ENCODE measurements at regions not wholly inside any gene's neighbourhood (a gene's known extent, or its start where the extent isn't known, plus 50 kb on each side); places are given as distances from the start of the nearest gene placed in this dataset.

GRCh38 chr5:175052351-175052750 lies 328.0 kb downstream of the MSX2 start:
- H3K4me2 ChIP-seq (ENCODE audit: low read length): no peak overlapping the region
- no peaks in the 10 kb centered on the region for H4K20me1 ChIP-seq (ENCODE audit: control insufficient read depth, insufficient read depth, low read depth, low read length)
- no peaks in the 10 kb centered on the region for H3K9me3 ChIP-seq (ENCODE audit: control insufficient read depth, insufficient read depth, low read length)
- H3K79me2 ChIP-seq (ENCODE audit: control insufficient read depth, low read length): no peaks in the 10 kb centered on the region
- H3F3A ChIP-seq (ENCODE audit: control insufficient read depth, insufficient read depth): no peaks in the 10 kb centered on the region
- no peaks in the 10 kb centered on the region for H3K36me3 ChIP-seq (ENCODE audit: control insufficient read depth, low read length)
- H3K4me3 ChIP-seq (ENCODE audit: low read length): no peak overlapping the region
- H3K27ac ChIP-seq (ENCODE audit: low read depth, low read length): no peak overlapping the region
- no peak for TF ChIP-seq EZH2phosphoT487 (IDR thresholded peaks at IDR 0.05; ENCODE audit: borderline replicate concordance, low read length)
- TF ChIP-seq CTCF (IDR thresholded peaks at IDR 0.05; ENCODE audit: low read depth, low read length, poor library complexity, severe bottlenecking): no peak
- no peaks in the 10 kb centered on the region for H3K9me2 ChIP-seq (replicated peaks; ENCODE audit: control insufficient read depth, low read length)
- H3K27me3 ChIP-seq (ENCODE audit: control insufficient read depth, low read length): no peaks in the 10 kb centered on the region
- no peaks in the 10 kb centered on the region for H3K4me1 ChIP-seq (ENCODE audit: control insufficient read depth, low read length)

- no peak overlapping the region for H3K4me3 ChIP-seq (ENCODE audit: low read length)
- H3K27me3 ChIP-seq (ENCODE audit: control insufficient read depth, low read length): no peaks in the 10 kb centered on the region
- no peaks in the 10 kb centered on the region for H3K4me1 ChIP-seq (ENCODE audit: control insufficient read depth, low read length)
- no peaks in the 10 kb centered on the region for H3K36me3 ChIP-seq (ENCODE audit: control insufficient read depth, low read length)
- no peaks in the 10 kb centered on the region for H3K9me2 ChIP-seq (replicated peaks; ENCODE audit: control insufficient read depth, low read length)
- H4K20me1 ChIP-seq (ENCODE audit: control insufficient read depth, insufficient read depth, low read depth, low read length): no peaks in the 10 kb centered on the region
- H3K4me2 ChIP-seq (ENCODE audit: low read length): no peak overlapping the region
- no peaks in the 10 kb centered on the region for H3F3A ChIP-seq (ENCODE audit: control insufficient read depth, insufficient read depth)
- no peaks in the 10 kb centered on the region for H3K9me3 ChIP-seq (ENCODE audit: control insufficient read depth, insufficient read depth, low read length)
- H3K27ac ChIP-seq (ENCODE audit: low read depth, low read length): no peak overlapping the region
- H3K79me2 ChIP-seq (ENCODE audit: control insufficient read depth, low read length): no peaks in the 10 kb centered on the region
- TF ChIP-seq EZH2phosphoT487 (IDR thresholded peaks at IDR 0.05; ENCODE audit: borderline replicate concordance, low read length) (no peak), CTCF (IDR thresholded peaks at IDR 0.05; ENCODE audit: low read depth, low read length, poor library complexity, severe bottlenecking) (no peak)
Measured at GRCh38 chr5:175047048-175047447, 322.7 kb downstream of the MSX2 start.

GRCh38 chr5:175045820-175046219 lies 321.4 kb downstream of the MSX2 start:
- H3K4me3 ChIP-seq (ENCODE audit: low read length): no peak overlapping the region
- H3K36me3 ChIP-seq (ENCODE audit: control insufficient read depth, low read length): no peaks in the 10 kb centered on the region
- no peaks in the 10 kb centered on the region for H3K79me2 ChIP-seq (ENCODE audit: control insufficient read depth, low read length)
- no peaks in the 10 kb centered on the region for H4K20me1 ChIP-seq (ENCODE audit: control insufficient read depth, insufficient read depth, low read depth, low read length)
- no peaks in the 10 kb centered on the region for H3F3A ChIP-seq (ENCODE audit: control insufficient read depth, insufficient read depth)
- H3K9me3 ChIP-seq (ENCODE audit: control insufficient read depth, insufficient read depth, low read length): no peaks in the 10 kb centered on the region
- no peaks in the 10 kb centered on the region for H3K9me2 ChIP-seq (replicated peaks; ENCODE audit: control insufficient read depth, low read length)
- TF ChIP-seq EZH2phosphoT487 (IDR thresholded peaks at IDR 0.05; ENCODE audit: borderline replicate concordance, low read length) (no peak), CTCF (IDR thresholded peaks at IDR 0.05; ENCODE audit: low read depth, low read length, poor library complexity, severe bottlenecking) (no peak)
- H3K27me3 ChIP-seq (ENCODE audit: control insufficient read depth, low read length): no peaks in the 10 kb centered on the region
- H3K4me1 ChIP-seq (ENCODE audit: control insufficient read depth, low read length): no peaks in the 10 kb centered on the region
- no peak overlapping the region for H3K4me2 ChIP-seq (ENCODE audit: low read length)
- H3K27ac ChIP-seq (ENCODE audit: low read depth, low read length): no peak overlapping the region

GRCh38 chr5:175037820-175038219 lies 313.4 kb downstream of the MSX2 start:
- Histone ChIP-seq H3K27me3 (ENCODE audit: control insufficient read depth, low read length) (no peaks in the 10 kb centered on the region), H3K4me3 (ENCODE audit: low read length) (no peak overlapping the region), H3K9me3 (ENCODE audit: control insufficient read depth, insufficient read depth, low read length) (no peaks in the 10 kb centered on the region), H3K4me2 (ENCODE audit: low read length) (no peak overlapping the region), H3K4me1 (ENCODE audit: control insufficient read depth, low read length) (no peaks in the 10 kb centered on the region), H3K36me3 (ENCODE audit: control insufficient read depth, low read length) (no peaks in the 10 kb centered on the region), H3K27ac (ENCODE audit: low read depth, low read length) (no peak overlapping the region), H3K9me2 (replicated peaks; ENCODE audit: control insufficient read depth, low read length) (no peaks in the 10 kb centered on the region), H3F3A (ENCODE audit: control insufficient read depth, insufficient read depth) (no peaks in the 10 kb centered on the region), H4K20me1 (ENCODE audit: control insufficient read depth, insufficient read depth, low read depth, low read length) (no peaks in the 10 kb centered on the region), H3K79me2 (ENCODE audit: control insufficient read depth, low read length) (no peaks in the 10 kb centered on the region)
- TF ChIP-seq CTCF (IDR thresholded peaks at IDR 0.05; ENCODE audit: low read depth, low read length, poor library complexity, severe bottlenecking) (no peak), EZH2phosphoT487 (IDR thresholded peaks at IDR 0.05; ENCODE audit: borderline replicate concordance, low read length) (no peak)

All from DOHH2 (cell line).